GM06990 (cell line): ENCODE measurements at regions not wholly inside any gene's neighbourhood (a gene's known extent, or its start where the extent isn't known, plus 50 kb on each side); places are given as distances from the start of the nearest gene placed in this dataset.

Source experiments
- DNase-seq: peaks from one replicate; pipeline ENCODE4 v3.0.0-alpha.2; 2011; ENCODE audit not compliant: insufficient read length; ENCODE audit errors: extremely low read depth
- H3K27me3 ChIP-seq: replicated peaks from 2 replicates; pipeline ENCODE4 v1.6.0; 2011; ENCODE audit warnings: low read length; ENCODE audit not compliant: control insufficient read depth, insufficient read depth
- H3K36me3 ChIP-seq: 2 replicates; pipeline ENCODE4 v1.5.1; 2011; ENCODE audit warnings: low read length; ENCODE audit not compliant: control insufficient read depth, insufficient read depth
- H3K4me3 ChIP-seq: replicated peaks from 2 replicates; pipeline ENCODE4 v1.5.1; 2011; ENCODE audit warnings: low read depth, mild to moderate bottlenecking, control low read depth, low read length
- CTCF ChIP-seq: IDR thresholded peaks from 2 replicates; pipeline ENCODE4 v1.5.1; 2011; ENCODE audit warnings: low read length, control low read depth, mild to moderate bottlenecking, inconsistent platforms; ENCODE audit not compliant: insufficient read depth, poor library complexity, severe bottlenecking

GRCh38 chr3:193808317-193808716 is 215.3 kb downstream of the OPA1 start:
- H3K36me3 ChIP-seq, result no peaks in the 10 kb centered on the region
- TF ChIP-seq CTCF, result no peak
- no peak for DNase-seq
- no peak overlapping the region for H3K4me3 ChIP-seq
- H3K27me3 ChIP-seq, result no peaks in the 10 kb centered on the region

- no peaks in the 10 kb centered on the region for H3K27me3 ChIP-seq
- no peak for DNase-seq
- no peaks in the 10 kb centered on the region for H3K36me3 ChIP-seq
- TF ChIP-seq CTCF, result no peak
- no peak overlapping the region for H3K4me3 ChIP-seq
Measured at GRCh38 chr3:193809106-193809505, 216.1 kb downstream of the OPA1 start.

GRCh38 chr3:193812078-193812725 is 219.2 kb downstream of the OPA1 start:
- H3K27me3 ChIP-seq, result no peaks in the 10 kb centered on the region
- no peaks in the 10 kb centered on the region for H3K36me3 ChIP-seq
- no peak for TF ChIP-seq CTCF
- no peak overlapping the region for H3K4me3 ChIP-seq
- DNase-seq, result no peak

- no peaks in the 10 kb centered on the region for H3K36me3 ChIP-seq
- H3K4me3 ChIP-seq, result no peak overlapping the region
- no peak for TF ChIP-seq CTCF
- DNase-seq, result no peak
- no peaks in the 10 kb centered on the region for H3K27me3 ChIP-seq
Measured at GRCh38 chr3:193812791-193813500, 219.9 kb downstream of the OPA1 start.

- no peaks in the 10 kb centered on the region for H3K36me3 ChIP-seq
- no peaks in the 10 kb centered on the region for H3K27me3 ChIP-seq
- H3K4me3 ChIP-seq, result no peak overlapping the region
- DNase-seq, result no peak
- no peak for TF ChIP-seq CTCF
Measured at GRCh38 chr3:193813501-193813830, 220.5 kb downstream of the OPA1 start.
